ENCODE measurements at regions not wholly inside any gene's neighbourhood (a gene's known extent, or its start where the extent isn't known, plus 50 kb on each side); places are given as distances from the start of the nearest gene placed in this dataset.

DNA sequence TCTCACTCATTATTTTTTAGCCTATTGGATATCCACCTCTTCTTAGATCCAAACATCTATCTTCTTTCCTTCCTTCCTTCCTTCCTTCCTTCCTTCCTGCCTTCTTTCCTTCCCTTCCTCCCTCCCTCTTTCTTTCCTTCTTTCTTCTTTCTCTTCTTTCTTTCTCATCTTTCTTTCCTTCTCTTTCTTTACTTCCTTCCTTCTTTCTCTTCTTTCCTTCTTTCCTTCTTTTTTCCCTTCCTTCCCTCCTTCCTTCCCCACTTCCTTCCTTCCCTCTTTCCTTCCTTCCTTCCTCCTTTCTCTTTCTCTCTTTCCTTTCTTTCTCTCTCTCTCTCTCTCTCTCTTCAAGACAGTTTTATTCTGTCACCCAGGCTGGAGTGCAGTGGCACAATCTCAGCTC lies 1239.8 kb downstream of the PCDH7 start:
- H4K91ac ChIP-seq (replicated peaks; ENCODE audit: insufficient read length, low read length) = no peak overlapping the region
- H3K79me1 ChIP-seq (ENCODE audit: low read depth, low read length) = no peaks in the 10 kb centered on the region
- ChIA-PET CTCF (ENCODE audit: partially characterized antibody) (interaction anchor here (0.6 kb wide), 1 partner anchor 48 kb away, joined by 3 read pairs; no protein-coding TSS in a partner anchor), POLR2A (ENCODE audit: partially characterized antibody) (no interaction called here)
- no peak overlapping the region for H3K4me3 ChIP-seq (ENCODE audit: extremely low read depth in 1 of 4, insufficient read depth in 2 of 4, low read depth in 3 of 4, low read length in 4 of 4)
- H2BK5ac ChIP-seq (ENCODE audit: low read depth, low read length) = no peak overlapping the region
- no peak overlapping the region for H3K9ac ChIP-seq (replicated peaks in 1 of 4; ENCODE audit: extremely low read depth in 1 of 4, low read depth in 3 of 4, low read length in 3 of 4)
- H3K14ac ChIP-seq (ENCODE audit: insufficient read length) = no peak overlapping the region
- H3K23ac ChIP-seq (ENCODE audit: insufficient read length) = no peak overlapping the region
- no peak overlapping the region for H3K18ac ChIP-seq (ENCODE audit: extremely low read depth, low read length)
- no peak overlapping the region for H3K4me2 ChIP-seq (ENCODE audit: insufficient read depth in 1 of 2, low read depth in 2 of 2, low read length in 2 of 2)
- no peak overlapping the region for H2BK20ac ChIP-seq (ENCODE audit: low read length)
- H3K27me3 ChIP-seq (replicated peaks in 1 of 4; ENCODE audit: control insufficient read depth in 3 of 4, extremely low read depth in 1 of 4, insufficient read depth in 3 of 4, low read length in 3 of 4) = no peaks in the 10 kb centered on the region
- no peak for DNase-seq (ENCODE audit: low read depth in 1 of 2, low spot score in 2 of 2)
- H3K23me2 ChIP-seq (ENCODE audit: low read depth, low read length) = no peaks in the 10 kb centered on the region
- no peaks in the 10 kb centered on the region for H3K4me1 ChIP-seq (replicated peaks in 1 of 4; ENCODE audit: control insufficient read depth in 3 of 4, insufficient read depth in 4 of 4, low read length in 3 of 4)
- no peaks in the 10 kb centered on the region for H4K20me1 ChIP-seq (replicated peaks in 1 of 2; ENCODE audit: control insufficient read depth in 1 of 2, insufficient read depth in 2 of 2, low read length in 2 of 2)
- H2BK15ac ChIP-seq (ENCODE audit: low read length) = no peak overlapping the region
- no peak overlapping the region for H2AK5ac ChIP-seq (ENCODE audit: low read depth, low read length)
- H3K36me3 ChIP-seq (ENCODE audit: control insufficient read depth in 2 of 4, insufficient read depth in 4 of 4, low read length in 3 of 4) = no peaks in the 10 kb centered on the region
- no peak for TF ChIP-seq KDM4A (IDR thresholded peaks at IDR 0.05; ENCODE audit: low read depth, low read length, severe bottlenecking)
- no peak for TF ChIP-seq CHD2 (IDR thresholded peaks at IDR 0.05; ENCODE audit: low read length)
- TF ChIP-seq, protein P1, sequence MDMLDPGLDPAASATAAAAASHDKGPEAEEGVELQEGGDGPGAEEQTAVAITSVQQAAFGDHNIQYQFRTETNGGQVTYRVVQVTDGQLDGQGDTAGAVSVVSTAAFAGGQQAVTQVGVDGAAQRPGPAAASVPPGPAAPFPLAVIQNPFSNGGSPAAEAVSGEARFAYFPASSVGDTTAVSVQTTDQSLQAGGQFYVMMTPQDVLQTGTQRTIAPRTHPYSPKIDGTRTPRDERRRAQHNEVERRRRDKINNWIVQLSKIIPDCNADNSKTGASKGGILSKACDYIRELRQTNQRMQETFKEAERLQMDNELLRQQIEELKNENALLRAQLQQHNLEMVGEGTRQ (IDR thresholded peaks at IDR 0.05; ENCODE audit: low read length) = no peak
- no peak for TF ChIP-seq CHD1 (IDR thresholded peaks at IDR 0.05; ENCODE audit: low read depth, low read length)
- no peak for TF ChIP-seq FOSL1 (IDR thresholded peaks at IDR 0.05; ENCODE audit: insufficient read depth, low read depth, low read length)
- TF ChIP-seq TAF1 (IDR thresholded peaks at IDR 0.05; ENCODE audit: low read depth, low read length) = no peak
- no peak for FAIRE-seq
- H3K9me3 ChIP-seq (ENCODE audit: insufficient read depth in 2 of 2, low read depth in 1 of 2, low read length in 1 of 2) = no peaks in the 10 kb centered on the region
- H2BK12ac ChIP-seq (ENCODE audit: low read depth, low read length) = no peak overlapping the region
- no peak overlapping the region for H2AFZ ChIP-seq (ENCODE audit: low read length)
- no peak overlapping the region for H4K8ac ChIP-seq (ENCODE audit: extremely low read depth, insufficient read depth, low read length)
- no peak overlapping the region for H2BK120ac ChIP-seq (replicated peaks; ENCODE audit: low read depth, low read length)
- H3K4ac ChIP-seq (replicated peaks; ENCODE audit: insufficient read length, low read depth, low read length) = no peak overlapping the region
- no peaks in the 10 kb centered on the region for H3K79me2 ChIP-seq (ENCODE audit: control insufficient read depth in 1 of 2, insufficient read depth in 2 of 2, low read length in 2 of 2)
- H3K27ac ChIP-seq (ENCODE audit: low read depth, low read length) = no peak overlapping the region
- no peak overlapping the region for H4K5ac ChIP-seq (ENCODE audit: insufficient read length, low read depth, low read length)
- no peak overlapping the region for H3K56ac ChIP-seq (replicated peaks; ENCODE audit: insufficient read length, low read depth, low read length)
